22Rv1 (cell line): ENCODE measurements at regions not wholly inside any gene's neighbourhood (a gene's known extent, or its start where the extent isn't known, plus 50 kb on each side); places are given as distances from the start of the nearest gene placed in this dataset.

Experiments used
- CTCF ChIP-seq: fragments of 450-650 bp; IDR thresholded peaks from 2 replicates; pipeline ENCODE4 v1.5.1; 2017; ENCODE audit warnings: mild to moderate bottlenecking
- ZFX ChIP-seq: fragments of 450-650 bp; IDR thresholded peaks from 2 replicates; pipeline ENCODE4 v1.6.1; 2017; ENCODE audit warnings: antibody characterized with exemption, borderline replicate concordance

GRCh38 chr3:82927309-82928253 lies 1166.1 kb upstream of the GBE1 start:
- no peak for TF ChIP-seq CTCF
- no peak for TF ChIP-seq ZFX
